GM12874 (cell line): ENCODE measurements at regions not wholly inside any gene's neighbourhood (a gene's known extent, or its start where the extent isn't known, plus 50 kb on each side); places are given as distances from the start of the nearest gene placed in this dataset.

Experiments
- CTCF ChIP-seq: IDR thresholded peaks from 2 replicates; pipeline ENCODE4 v1.5.1; 2011; ENCODE audit warnings: low read depth, mild to moderate bottlenecking, control low read depth, low read length, moderate library complexity; ENCODE audit not compliant: insufficient read depth

GRCh38 chr6:21426841-21427490 lies 166.6 kb upstream of the SOX4 start:
- no peak for TF ChIP-seq CTCF

- TF ChIP-seq CTCF, result no peak
Measured at GRCh38 chr6:21429291-21429690, 164.3 kb upstream of the SOX4 start.

DNA sequence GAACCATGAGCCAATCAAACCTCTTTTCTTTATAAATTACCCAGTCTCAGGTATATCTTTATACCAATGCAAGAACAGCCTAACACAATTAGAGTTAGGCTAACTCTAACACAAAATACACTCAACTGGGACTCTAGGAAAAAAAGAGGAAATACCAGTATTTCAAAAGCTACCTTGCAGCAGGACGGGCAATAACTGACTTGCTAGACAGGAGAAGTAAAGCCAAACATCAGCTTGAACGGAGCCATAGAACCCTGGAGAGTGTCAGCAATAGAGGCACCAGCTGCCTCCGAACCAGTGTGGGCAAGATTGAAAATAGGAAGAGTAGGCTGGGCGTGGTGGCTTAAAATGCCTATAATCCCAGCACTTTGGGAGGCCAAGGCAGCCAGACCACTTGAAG lies 162.0 kb upstream of the SOX4 start:
- TF ChIP-seq CTCF, result no peak

DNA sequence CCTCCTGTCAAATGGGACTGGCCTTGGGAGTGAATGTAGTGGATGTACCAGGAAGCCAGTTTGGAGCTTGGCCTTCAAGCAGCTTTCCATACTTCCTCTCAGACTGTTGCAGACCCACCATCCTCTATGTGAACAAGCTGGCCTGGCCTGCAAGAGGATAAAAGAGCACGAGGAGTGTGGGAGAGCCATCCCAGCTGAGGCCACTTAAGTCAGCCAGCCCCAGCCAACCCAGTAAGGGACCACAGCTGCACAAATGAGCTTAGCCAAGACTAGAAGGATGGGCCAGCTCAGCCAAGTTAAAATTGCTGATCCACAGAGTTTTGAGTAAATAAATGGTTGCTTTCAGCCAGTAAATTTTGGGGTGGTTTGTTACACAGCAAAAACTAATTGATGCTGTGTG lies 156.9 kb upstream of the SOX4 start:
- no peak for TF ChIP-seq CTCF

DNA sequence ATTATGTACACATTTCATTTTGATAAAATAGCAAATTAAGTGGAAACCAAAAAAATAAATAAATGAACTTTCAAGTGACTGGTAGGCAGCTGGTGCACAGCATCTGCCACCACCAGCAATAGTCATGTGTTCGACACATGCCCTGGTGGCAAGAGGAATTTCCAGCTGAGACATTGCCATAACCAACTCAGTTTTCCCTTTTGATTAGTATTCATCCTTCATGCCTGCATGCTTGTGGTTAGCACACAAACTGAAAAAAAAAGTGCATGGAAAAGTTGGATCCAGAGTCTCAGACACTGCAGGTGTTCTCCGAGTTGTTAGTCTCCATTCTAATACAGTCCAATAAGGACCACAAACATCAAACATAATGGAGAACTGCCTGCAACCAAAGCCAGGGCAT lies 156.0 kb upstream of the SOX4 start:
- no peak for TF ChIP-seq CTCF

- no peak for TF ChIP-seq CTCF
Measured at GRCh38 chr6:21438237-21438985, 155.1 kb upstream of the SOX4 start.

DNA sequence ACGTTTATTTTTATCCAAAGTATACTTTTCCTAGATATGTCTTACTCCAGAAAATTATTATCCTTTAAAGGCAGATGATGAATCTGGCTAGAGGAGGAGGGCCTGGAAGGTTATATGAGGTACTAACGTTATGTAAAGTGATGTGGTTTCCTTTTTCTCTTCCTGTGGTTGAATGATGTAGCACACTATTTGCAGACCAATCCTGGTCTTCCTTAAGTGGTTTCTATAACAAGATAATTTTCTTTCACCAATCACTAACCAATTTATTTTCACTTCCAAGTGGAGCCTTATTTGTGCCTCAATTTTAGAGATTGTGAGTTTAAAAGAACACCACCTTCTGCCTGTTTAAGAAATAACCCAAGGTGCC lies 154.6 kb upstream of the SOX4 start:
- no peak for TF ChIP-seq CTCF
